ENCODE measurements at regions not wholly inside any gene's neighbourhood (a gene's known extent, or its start where the extent isn't known, plus 50 kb on each side); places are given as distances from the start of the nearest gene placed in this dataset.

DNA sequence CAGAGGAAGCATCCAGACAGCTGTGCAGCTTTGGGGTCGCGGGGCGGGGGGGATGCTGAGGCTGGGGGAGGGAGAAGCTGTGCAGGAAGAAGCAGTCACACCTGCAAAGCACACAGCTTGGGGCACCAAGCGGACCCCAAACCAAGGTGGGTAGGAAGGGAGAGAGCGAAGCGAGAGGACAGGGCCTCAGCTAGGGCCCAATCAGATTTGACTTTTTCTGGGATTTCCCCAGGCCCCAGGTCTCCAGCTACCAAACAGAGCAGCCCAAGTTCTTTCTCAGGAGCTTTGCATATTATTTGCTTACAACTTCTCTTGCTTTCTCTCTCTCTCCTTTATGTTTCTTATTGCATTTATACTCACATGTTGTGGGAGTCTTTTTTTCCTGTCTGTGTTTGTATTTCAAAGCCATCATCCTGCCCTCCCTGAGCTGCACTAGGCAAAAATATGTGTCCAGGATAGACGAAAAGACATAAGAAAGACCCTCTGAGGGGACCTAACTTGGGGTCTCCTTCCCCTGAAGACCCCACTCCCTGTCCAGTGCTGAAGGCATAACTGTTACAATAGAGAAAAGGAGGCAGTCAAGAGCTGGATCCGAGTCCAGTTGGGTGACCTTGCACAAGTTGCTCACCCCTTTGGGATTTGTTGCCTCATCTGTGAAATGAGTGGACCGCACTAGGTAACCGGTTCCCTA, 50.6 kb upstream of the SMNDC1 start:
- DNase-seq = no peak

DNA sequence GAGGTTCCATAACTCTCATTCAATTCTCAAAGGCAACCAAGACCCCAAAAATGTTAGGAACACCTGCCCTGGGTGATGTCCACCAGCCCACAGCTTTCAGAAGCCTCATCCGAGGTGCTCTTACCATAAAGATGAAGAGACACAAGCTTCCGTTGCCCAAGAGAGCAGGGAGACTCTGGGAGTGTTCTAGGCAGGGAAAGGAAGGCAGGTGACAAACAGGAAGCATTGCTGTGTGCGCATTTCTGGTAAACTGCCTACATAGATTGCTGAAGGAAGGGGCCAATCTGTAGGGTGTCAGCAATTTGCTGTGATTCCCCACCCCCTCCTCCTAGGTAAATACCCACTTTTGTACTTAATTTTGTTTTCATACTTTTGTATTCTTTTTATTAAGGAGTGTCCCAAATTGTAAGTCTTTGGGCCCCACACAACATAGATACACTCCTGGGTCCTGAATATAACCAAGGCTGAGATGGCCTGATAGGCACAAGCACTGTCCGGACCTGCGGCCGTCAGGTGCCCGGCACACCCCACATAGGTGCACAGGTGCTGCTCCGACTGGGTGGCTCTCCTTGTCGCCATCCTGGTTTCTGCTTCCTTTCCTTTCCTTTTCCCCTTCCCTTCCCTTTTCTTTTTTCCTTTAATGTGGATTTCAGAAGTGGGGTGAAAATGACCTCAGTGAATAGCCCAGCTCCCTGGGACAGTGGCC, 51.4 kb upstream of the SMNDC1 start:
- DNase-seq = no peak

- no peak for DNase-seq
These were observed 52.0 kb upstream of the SMNDC1 start for GRCh38 chr10:110356628-110357245.

- DNase-seq = no peak
These were observed 52.6 kb upstream of the SMNDC1 start for GRCh38 chr10:110357252-110357780.

GRCh38 chr10:110357871-110358270, 53.2 kb upstream of the SMNDC1 start:
- DNase-seq = no peak

GRCh38 chr10:110358278-110358677, 53.6 kb upstream of the SMNDC1 start:
- DNase-seq = no peak

- DNase-seq = peak; percentile 1
These were observed 54.3 kb upstream of the SMNDC1 start for GRCh38 chr10:110358869-110359629.

GRCh38 chr10:110360857-110361474, 56.2 kb upstream of the SMNDC1 start:
- DNase-seq = no peak

DNA sequence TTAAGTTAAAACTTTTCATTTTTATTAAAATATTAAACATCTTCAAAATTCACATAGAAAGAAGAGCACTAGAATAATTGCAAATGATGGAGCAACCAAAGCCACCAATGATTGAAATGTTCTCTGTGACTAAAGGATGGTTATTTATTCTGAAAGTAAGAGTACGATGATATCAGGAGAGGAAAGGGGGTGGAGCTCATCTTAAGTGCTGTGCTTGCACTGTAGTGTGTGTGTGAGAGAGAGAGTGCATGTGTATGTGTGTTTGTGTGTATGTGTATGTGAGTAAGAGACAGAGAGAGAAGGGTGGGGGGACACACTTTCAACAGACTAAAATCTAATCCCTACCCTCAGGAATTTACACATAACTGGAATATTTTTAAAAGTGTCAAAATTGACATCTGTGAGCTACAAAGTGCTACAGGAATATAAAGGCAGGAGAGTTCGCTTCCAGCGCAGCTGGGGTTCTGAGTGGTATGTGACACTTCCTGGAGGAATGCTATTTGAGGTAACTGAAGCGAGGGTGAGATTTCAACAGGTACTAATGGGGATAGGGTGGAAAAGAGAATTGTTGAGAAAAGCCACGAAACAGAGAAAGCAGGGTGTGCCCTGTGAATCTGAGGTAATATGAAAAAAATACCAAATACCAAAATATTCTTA, 57.2 kb upstream of the SMNDC1 start:
- DNase-seq = no peak

GRCh38 chr10:110363572-110364411, 59.1 kb upstream of the SMNDC1 start:
- peak; percentile 49 for DNase-seq

- no peak for DNase-seq
These were observed 59.8 kb upstream of the SMNDC1 start for GRCh38 chr10:110364531-110364937.

GRCh38 chr10:110365356-110366143, 60.8 kb upstream of the SMNDC1 start:
- no peak for DNase-seq

GRCh38 chr10:110366635-110367034, 61.9 kb upstream of the SMNDC1 start:
- DNase-seq = no peak

DNA sequence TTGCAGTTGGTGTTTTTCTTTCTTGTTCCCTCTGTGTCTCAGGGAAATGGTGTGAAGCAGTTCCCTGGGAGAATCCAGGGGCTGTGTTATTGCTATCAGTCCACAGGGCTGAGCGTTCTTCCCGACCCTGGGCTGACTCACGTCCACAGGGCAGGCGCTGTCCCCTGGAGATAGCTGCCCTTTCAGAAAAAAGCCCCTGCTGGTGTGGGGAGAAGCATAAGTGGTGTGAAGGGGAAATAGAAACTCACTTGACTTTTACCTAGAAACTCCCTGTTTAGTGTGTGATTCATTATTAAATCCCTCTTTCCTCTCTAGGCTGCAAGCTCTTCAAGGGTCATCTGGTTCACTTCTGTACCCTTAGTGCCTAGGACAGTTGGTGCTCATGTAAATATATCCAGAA, 63.3 kb upstream of the SMNDC1 start:
- DNase-seq = no peak

- DNase-seq = peak; percentile 6
These were observed 63.8 kb upstream of the SMNDC1 start for GRCh38 chr10:110368556-110368955.

GRCh38 chr10:110370006-110370405, 65.3 kb upstream of the SMNDC1 start:
- DNase-seq = no peak

- no peak for DNase-seq
These were observed 67.9 kb upstream of the SMNDC1 start for GRCh38 chr10:110372656-110373055.

DNA sequence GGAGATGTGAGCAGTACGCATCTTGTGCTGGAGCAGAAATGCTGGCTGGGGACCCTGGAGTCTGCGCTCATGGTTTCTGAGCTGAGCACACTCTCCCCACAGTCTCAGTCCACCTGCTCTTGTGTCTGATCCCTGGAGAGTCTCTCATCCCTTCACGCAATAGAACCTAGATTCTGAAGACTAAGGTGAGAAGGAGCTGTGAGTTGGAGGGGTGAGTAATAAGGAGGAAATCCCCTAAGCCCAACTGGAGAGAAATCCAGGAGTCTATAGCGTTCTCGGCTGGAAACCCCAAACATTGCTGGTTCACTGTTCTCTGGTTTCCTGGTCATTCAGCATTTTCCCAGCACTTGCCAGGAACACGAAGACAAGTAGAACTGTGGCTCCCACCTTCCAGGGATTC, 68.3 kb upstream of the SMNDC1 start:
- no peak for DNase-seq

GRCh38 chr10:110373857-110374654, 69.3 kb upstream of the SMNDC1 start:
- no peak for DNase-seq
